Liver (tissue), 8 donors: ENCODE measurements at regions not wholly inside any gene's neighbourhood (a gene's known extent, or its start where the extent isn't known, plus 50 kb on each side); places are given as distances from the start of the nearest gene placed in this dataset.

Source experiments
- DNase-seq: peaks from one replicate; pipeline ENCODE4 v3.0.0-alpha.2; 2017; ENCODE audit warnings: low spot score
- H3K27ac ChIP-seq, 2 donors: one replicate each; pipeline ENCODE4 v1.7.0; 2013; ENCODE audit warnings: inconsistent platforms in 2 of 2, low read length in 2 of 2, control low read depth in 1 of 2, low read depth in 1 of 2, mild to moderate bottlenecking in 1 of 2
- H3K27me3 ChIP-seq, 4 donors: one replicate each; pipeline versions ENCODE4 v1.6.1 to v1.7.0; 2013; ENCODE audit warnings: low read length in 3 of 4, inconsistent platforms in 1 of 4, mild to moderate bottlenecking in 1 of 4, moderate library complexity in 1 of 4; ENCODE audit not compliant: control insufficient read depth in 4 of 4, insufficient read depth in 4 of 4
- H3K36me3 ChIP-seq, 4 donors: one replicate each; pipeline versions ENCODE4 v1.6.1 to v1.7.0; 2013; ENCODE audit warnings: low read length in 3 of 4, mild to moderate bottlenecking in 3 of 4, low read depth in 1 of 4, moderate library complexity in 1 of 4; ENCODE audit not compliant: control insufficient read depth in 4 of 4, insufficient read depth in 3 of 4
- H3K4me1 ChIP-seq, 4 donors: one replicate each; pipeline versions ENCODE4 v1.6.1 to v1.7.0; 2013; ENCODE audit warnings: low read length in 3 of 4, mild to moderate bottlenecking in 3 of 4, moderate library complexity in 1 of 4; ENCODE audit not compliant: control insufficient read depth in 4 of 4, insufficient read depth in 4 of 4
- H3K4me3 ChIP-seq, 3 donors: one replicate each; pipeline versions ENCODE4 v1.6.1 to v1.7.0; 2013; ENCODE audit warnings: low read length in 3 of 3, control low read depth in 1 of 3, low read depth in 1 of 3, mild to moderate bottlenecking in 1 of 3
- H3K9ac ChIP-seq, 2 donors: one replicate each; pipeline ENCODE4 v1.7.0; 2013; ENCODE audit warnings: low read length in 2 of 2, mild to moderate bottlenecking in 2 of 2, moderate library complexity in 2 of 2, control low read depth in 1 of 2, low read depth in 1 of 2
- H3K9me3 ChIP-seq, 4 donors: one replicate each; pipeline versions ENCODE4 v1.6.1 to v1.7.0; 2013; ENCODE audit warnings: low read length in 3 of 4; ENCODE audit not compliant: control insufficient read depth in 4 of 4
- CTCF ChIP-seq: fragments of 150-350 bp; IDR thresholded peaks from 2 replicates; pipeline ENCODE4 v1.5.1; 2017; ENCODE audit warnings: improper control_type of control experiment, low read depth, low read length; ENCODE audit not compliant: missing input control
- EGR1 ChIP-seq, 2 donors: IDR thresholded peaks; 2 replicates each; pipeline ENCODE4 v1.6.1; 2016 to 2018; ENCODE audit warnings: antibody characterized with exemption in 2 of 2, low read depth in 2 of 2
- FOXA2 ChIP-seq: IDR thresholded peaks from 2 replicates; pipeline ENCODE4 v1.6.1; 2016; ENCODE audit warnings: antibody characterized with exemption
- GABPA ChIP-seq, 2 donors: IDR thresholded peaks in 1 of 2; conservative IDR thresholded peaks in 1 of 2; 2 replicates each; pipeline ENCODE4 v1.6.1; 2016; ENCODE audit warnings: antibody characterized with exemption in 2 of 2, mild to moderate bottlenecking in 1 of 2, moderate library complexity in 1 of 2
- HNF4A ChIP-seq, 2 donors: conservative IDR thresholded peaks; 2 replicates each; pipeline ENCODE4 v1.6.1; 2016; ENCODE audit warnings: antibody characterized with exemption in 2 of 2, mild to moderate bottlenecking in 2 of 2
- HNF4G ChIP-seq: IDR thresholded peaks from 2 replicates; pipeline ENCODE4 v1.6.1; 2016; ENCODE audit warnings: antibody characterized with exemption
- JUND ChIP-seq, 2 donors: IDR thresholded peaks; 2 replicates each; pipeline ENCODE4 v1.6.1; 2016; ENCODE audit warnings: antibody characterized with exemption in 2 of 2
- MAX ChIP-seq: IDR thresholded peaks from 2 replicates; pipeline ENCODE4 v1.6.1; 2016; ENCODE audit warnings: antibody characterized with exemption
- NR2F2 ChIP-seq: IDR thresholded peaks from 2 replicates; pipeline ENCODE4 v1.6.1; 2016; ENCODE audit warnings: antibody characterized with exemption
- RAD21 ChIP-seq, 2 donors: IDR thresholded peaks; 2 replicates each; pipeline ENCODE4 v1.6.1; 2016; ENCODE audit warnings: antibody characterized with exemption in 2 of 2, mild to moderate bottlenecking in 2 of 2
- REST ChIP-seq: IDR thresholded peaks from 2 replicates; pipeline ENCODE4 v1.6.1; 2016; ENCODE audit warnings: antibody characterized with exemption, mild to moderate bottlenecking
- YY1 ChIP-seq: IDR thresholded peaks from 2 replicates; pipeline ENCODE4 v1.6.1; 2016; ENCODE audit warnings: antibody characterized with exemption, mild to moderate bottlenecking
- WGBS: extraction: QIAGEN DNeasy Blood & Tissue Kit; methylation state at CpG from one replicate; pipeline ENCODE4 v1.1.7; 2013; 5-methylcytosine and 5-hydroxymethylcytosine counted together
- donor health status: healthy.
- donor health status: healthy.
- donor health status: healthy.
- donor health status: healthy.
- donor health status: healthy.

- no peak for TF ChIP-seq JUND (IDR thresholded peaks at IDR 0.05)
These were observed 547.2 kb downstream of the CD83 start (continued) for GRCh38 chr6:14664621-14665315.

GRCh38 chr6:14665827-14666724, 548.5 kb downstream of the CD83 start:
- Histone ChIP-seq H3K27ac (no peak overlapping the region), H3K4me1 (no peaks in the 10 kb centered on the region), H3K4me3 (no peak overlapping the region), H3K36me3 (no peaks in the 10 kb centered on the region), H3K27me3 (no peaks in the 10 kb centered on the region), H3K9ac (no peak overlapping the region), H3K9me3 (no peaks in the 10 kb centered on the region)
- no peak for DNase-seq
- no peak for TF ChIP-seq EGR1 (IDR thresholded peaks at IDR 0.05; ENCODE audit: low read depth in 2 of 2)
- no peak for TF ChIP-seq GABPA (IDR thresholded peaks at IDR 0.05 in 1 of 2, conservative IDR thresholded peaks at IDR 0.05 in 1 of 2)
- TF ChIP-seq NR2F2: no peak
- 84% methylated on average over 11 of the region's 11 CpGs for WGBS

GRCh38 chr6:14670806-14671205, 553.2 kb downstream of the CD83 start:
- Histone ChIP-seq H3K36me3 (no peaks in the 10 kb centered on the region), H3K27me3 (no peaks in the 10 kb centered on the region), H3K27ac (no peak overlapping the region), H3K9me3 (no peaks in the 10 kb centered on the region), H3K4me3 (no peak overlapping the region), H3K4me1 (no peaks in the 10 kb centered on the region), H3K9ac (no peak overlapping the region)
- DNase-seq: no peak
- 90% methylated on average over 7 of the region's 7 CpGs for WGBS
- TF ChIP-seq RAD21 (IDR thresholded peaks at IDR 0.05) (no peak), CTCF (no peak), REST (no peak), GABPA (IDR thresholded peaks at IDR 0.05 in 1 of 2, conservative IDR thresholded peaks at IDR 0.05 in 1 of 2) (no peak), HNF4G (no peak), YY1 (no peak), MAX (no peak), JUND (IDR thresholded peaks at IDR 0.05) (no peak), HNF4A (conservative IDR thresholded peaks at IDR 0.05) (no peak), FOXA2 (no peak)
